ENCODE measurements at regions not wholly inside any gene's neighbourhood (a gene's known extent, or its start where the extent isn't known, plus 50 kb on each side); places are given as distances from the start of the nearest gene placed in this dataset.
"Not testable (repeated sequence)": the region's sequence is repeated elsewhere in the genome, so short reads cannot be mapped to it uniquely, and the experiment has no call there.

DNA sequence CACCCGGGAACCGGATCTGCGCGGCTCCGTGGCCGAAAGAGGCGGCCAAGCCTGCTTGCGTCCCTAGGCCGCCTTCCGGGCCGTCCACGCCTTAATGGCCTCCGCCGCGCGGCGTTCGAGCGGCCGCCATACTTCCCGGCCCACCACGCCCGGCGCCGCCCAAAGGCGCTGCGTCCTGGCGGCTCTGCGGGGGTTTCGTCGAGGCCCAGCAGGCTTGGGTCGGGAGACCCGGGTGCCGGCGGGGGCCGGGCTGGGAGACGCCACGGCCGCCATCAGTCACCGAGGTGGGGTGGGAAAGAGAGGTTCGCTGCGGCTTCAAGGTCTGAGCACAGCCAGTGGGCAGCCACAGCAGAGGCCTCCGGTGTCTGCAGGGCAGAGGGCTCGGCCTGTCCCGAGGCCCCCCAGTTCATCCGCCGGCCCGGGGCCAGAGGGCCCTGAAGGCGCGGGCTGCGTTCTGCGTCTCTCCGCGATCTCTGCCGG, 545.8 kb upstream of the CDH10 start:
- DNase-seq (ENCODE audit: low read depth): no peak

DNA sequence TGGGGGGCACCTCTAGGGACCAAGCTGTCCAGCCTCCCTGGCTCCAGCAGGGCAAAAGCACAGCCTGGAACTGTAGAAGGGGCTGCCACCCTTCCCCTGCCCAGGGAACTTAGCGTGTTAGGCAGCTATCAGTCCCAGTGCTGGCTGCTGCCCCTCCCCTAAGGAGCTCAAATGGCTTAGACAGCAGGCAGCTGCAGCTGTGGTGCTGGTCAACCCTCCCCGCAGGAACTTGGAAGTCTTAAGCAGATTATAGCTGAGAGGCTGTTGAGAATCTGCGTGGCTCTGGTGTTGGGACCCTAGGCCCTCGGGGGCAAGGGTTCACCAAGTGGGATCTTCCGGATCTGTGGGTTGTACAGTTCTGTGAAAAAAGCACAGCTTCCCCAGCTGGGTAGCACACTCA, 536.5 kb upstream of the CDH10 start:
- DNase-seq (ENCODE audit: low read depth): no peak

DNA sequence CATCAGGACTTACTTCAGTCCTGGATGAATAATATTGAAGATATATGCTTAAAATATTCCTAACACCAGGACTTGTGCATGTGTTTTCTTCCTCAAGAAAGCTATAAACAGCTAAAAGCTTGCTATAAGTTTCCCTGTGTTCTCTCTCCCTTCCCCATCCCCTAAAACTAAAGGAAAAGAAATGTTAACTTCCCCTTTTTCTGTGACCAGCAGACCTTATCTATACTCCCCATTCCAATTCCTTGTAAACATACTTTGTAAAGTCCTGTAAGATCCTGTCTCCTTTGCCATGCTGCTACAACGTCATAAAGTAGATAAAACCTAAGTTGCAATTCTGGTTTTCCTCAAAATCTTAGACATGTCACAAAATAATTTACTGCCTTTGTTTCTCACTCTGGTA, 517.8 kb upstream of the CDH10 start:
- DNase-seq (ENCODE audit: low read depth): not testable (repeated sequence)

DNA sequence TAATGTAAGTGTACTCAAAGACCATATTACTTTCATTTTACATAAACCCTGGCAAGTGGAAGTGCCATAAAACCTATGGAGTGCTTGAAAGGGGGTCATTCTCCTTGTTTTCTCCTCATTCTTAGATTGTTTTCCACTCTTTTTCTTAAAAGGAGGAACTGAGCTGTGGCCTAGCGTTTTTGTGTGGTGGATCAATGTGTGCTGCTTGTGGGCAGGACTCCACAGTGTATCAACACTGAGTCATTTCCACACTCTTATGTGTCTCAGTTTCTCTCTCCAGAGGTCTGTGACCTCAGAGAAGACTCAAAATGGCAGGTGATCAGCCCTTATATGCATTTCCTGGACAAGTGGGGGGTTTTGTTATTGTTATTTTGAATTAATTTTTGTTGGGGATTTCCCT, 516.1 kb upstream of the CDH10 start:
- peak; percentile 1 for DNase-seq (ENCODE audit: low read depth)

DNA sequence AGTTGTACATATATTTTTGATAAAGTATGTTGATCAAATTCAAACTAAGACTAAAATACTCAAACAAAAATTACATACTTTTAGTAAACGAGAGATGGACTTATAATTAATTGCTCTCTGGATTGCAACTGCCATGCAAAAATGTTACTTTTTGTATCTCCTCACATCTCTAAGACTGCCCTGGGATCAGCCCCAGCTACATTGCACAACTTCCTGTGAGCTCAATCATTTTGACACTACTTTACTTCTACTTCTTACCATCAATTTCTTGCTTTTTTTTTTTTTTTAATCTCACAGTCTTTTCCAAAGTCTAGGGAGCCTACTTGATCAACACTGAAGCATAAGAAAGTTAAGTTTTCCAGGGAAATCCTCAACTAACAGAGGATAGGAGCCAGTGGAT, 506.0 kb upstream of the CDH10 start:
- DNase-seq (ENCODE audit: low read depth): peak; percentile 3

DNA sequence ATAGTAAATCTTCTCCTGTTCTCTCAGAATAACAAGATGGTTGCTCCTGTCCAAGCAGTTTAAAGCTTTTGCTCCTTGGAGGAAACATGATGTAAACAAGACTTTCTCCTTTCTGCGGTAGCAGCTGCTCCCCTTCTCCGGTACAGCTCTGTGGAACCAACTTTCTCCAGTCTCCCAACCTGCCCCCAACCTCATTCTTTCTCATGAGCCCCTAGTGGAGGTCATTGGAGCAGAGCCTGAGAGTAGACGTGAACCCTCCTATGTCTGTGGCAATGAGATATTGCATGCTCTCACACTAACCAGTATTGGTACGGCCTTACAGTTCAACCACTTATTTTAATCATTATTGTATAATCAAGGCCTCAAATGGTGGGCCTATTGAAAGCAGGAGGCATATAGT, 483.8 kb upstream of the CDH10 start:
- no peak for DNase-seq (ENCODE audit: low read depth)

DNA sequence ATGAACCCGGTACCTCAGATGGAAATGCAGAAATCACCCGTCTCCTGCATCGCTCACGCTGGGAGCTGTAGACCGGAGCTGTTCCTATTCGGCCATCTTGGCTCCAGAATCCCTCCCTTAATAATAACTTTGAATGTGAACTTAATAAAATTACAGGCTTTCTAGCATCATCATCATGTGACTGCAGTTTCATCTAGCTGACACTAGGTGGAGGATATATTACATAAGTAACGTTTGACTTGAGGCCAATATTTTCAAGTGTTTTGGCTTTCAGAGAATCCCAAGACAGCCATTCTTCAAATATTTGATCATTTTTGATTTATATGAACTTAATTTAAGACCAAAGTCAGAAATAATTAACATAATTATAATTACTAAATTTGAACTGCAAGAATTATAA, 474.9 kb upstream of the CDH10 start:
- peak; percentile 13 for DNase-seq (ENCODE audit: low read depth)

DNA sequence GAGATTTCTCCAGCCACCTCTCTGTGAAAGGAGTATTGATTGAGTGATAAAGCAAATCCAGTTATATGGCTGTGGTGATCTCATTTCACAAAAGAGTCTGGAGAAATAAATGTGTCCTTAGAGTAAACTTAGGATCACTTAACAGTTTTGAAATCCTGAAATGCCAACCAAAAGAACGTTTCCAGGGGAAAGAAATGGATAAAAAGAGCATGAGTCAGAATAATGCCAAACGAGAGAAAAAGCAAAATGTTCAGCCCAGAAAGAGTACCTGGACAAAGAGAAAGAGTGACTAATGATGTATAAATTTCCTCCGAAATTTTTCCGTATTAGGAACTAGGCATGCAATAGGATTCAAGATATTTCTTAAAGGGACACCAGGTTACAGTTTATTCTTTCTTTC, 463.1 kb upstream of the CDH10 start:
- DNase-seq (ENCODE audit: low read depth): peak; percentile 67

DNA sequence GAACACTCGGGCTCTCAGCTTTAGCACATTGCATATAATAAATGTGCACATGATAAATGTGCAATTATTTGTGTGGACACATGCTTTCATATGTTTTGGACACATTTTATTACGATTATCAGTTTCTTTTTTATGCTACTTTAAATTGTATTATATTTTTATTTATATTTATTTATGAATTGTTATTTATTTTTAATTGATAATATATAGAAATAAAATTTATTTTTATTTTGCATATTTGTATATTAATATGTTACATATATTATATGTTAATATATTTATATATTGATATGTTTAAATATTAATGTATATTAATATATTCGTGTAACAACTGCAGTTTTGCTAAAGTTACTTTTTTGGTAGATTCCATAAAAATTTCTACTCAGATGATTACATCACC, 454.8 kb upstream of the CDH10 start:
- no peak for DNase-seq (ENCODE audit: low read depth)

DNA sequence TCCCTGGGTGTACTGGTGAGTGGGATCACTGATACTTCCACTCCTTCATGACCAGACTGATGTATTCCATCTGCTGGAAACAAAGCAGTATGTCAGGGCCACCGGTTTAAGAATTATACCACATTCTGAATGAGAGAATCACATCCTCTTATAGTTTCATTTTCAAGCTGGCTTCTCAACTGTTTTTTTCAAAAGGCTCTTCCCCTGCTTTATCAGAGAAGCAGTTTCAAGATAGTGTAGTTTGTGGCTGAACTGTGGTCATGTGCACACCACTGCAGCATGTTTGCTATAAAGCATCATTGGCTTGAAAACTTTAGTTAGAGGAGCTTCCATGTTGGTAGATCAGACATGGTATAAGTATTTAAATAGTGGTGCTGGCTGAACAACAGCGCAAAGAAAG, 450.5 kb upstream of the CDH10 start:
- DNase-seq (ENCODE audit: low read depth): peak; percentile 11

DNA sequence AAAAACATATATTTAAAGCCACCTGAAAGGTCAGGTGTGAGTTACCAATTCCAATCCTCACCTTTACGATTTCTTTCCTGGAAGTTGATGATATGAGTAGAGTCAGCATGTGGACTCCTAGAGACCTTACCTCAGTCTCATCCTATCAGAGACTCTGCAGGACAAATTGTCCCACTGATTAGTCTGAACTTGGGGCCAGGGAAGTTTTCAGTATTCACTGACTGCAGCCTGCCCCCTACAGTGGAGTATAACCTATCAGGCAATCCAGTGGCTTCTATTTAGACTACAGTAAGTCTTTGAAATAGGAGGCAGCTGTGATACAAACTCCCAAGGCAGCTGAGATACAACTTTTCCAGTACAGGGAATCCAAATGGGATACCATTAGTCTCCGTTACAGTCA, 449.4 kb upstream of the CDH10 start:
- no peak for DNase-seq (ENCODE audit: low read depth)

DNA sequence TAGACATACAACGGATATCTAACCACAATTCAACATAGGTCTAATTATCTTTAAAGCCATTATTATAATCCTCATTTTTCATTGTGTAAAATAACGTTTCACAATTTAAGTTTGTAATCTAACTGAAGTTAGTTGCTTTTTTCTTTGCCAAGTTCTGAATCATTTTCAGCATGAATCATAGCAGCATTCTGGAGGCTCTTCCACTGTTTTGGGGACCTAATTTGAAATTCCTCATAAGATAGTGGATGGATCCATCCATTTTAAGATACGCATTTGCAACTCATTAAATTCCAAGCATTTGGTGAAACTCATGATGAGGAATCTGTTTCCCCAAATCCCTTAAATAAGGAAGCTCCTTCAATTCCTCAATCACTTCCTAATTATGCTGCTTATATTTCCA, 447.1 kb upstream of the CDH10 start:
- peak; percentile 51 for DNase-seq (ENCODE audit: low read depth)

DNA sequence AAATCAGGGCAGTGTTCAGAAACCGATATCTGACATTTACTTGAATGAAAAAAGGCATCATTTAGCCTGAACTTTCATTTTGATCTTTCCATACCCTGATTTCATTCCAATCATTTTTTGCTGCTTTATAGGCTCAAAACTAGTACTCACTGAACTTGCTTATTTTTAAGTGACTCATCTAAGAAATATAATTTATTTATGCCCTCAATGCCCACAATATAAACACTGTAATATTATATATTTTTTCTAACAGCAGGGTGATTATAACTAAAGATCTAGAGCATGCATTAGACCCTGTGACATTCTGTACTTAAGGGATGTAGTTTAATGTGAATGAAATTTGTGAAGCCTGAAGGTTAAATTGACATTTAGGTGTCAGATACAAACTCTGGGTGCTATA, 446.1 kb upstream of the CDH10 start:
- peak; percentile 27 for DNase-seq (ENCODE audit: low read depth)

DNA sequence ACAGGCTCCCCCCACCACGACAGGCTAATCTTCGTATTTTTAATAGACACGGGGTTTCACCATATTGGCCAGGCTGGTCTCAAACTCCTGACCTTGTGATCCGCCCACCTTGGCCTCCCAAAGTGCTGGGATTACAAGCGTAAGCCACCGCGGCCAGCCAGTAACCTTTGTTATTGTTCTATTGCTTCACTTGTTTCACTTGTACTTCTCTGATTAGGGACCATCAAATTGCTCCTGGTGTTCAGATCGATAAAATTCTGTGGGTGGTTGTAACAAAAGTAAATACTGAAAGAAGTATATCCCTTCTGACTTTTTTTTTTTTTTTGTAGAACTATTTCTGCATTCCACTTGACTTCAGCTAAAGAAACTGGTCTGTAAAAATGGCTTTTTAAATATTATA, 445.5 kb upstream of the CDH10 start:
- DNase-seq (ENCODE audit: low read depth): no peak

DNA sequence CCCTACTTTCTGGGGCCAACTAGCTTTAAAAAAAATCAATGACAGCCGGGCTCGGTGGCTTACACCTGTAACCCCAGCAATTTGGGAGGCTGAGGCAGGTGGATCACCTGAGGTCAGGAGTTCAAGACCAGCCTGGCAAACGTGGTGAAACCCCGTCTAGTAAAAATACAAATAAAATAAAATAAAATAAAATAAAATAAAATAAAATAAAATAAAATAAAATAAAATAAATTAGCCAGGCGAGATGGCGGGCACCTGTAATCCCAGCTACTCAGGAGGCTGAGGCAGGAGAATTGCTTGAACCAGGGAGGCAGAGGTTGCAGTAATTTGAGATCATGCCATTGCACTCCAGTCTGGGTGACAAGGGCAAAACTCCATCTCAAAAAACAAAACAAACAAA, 443.9 kb upstream of the CDH10 start:
- not testable (repeated sequence) for DNase-seq (ENCODE audit: low read depth)

DNA sequence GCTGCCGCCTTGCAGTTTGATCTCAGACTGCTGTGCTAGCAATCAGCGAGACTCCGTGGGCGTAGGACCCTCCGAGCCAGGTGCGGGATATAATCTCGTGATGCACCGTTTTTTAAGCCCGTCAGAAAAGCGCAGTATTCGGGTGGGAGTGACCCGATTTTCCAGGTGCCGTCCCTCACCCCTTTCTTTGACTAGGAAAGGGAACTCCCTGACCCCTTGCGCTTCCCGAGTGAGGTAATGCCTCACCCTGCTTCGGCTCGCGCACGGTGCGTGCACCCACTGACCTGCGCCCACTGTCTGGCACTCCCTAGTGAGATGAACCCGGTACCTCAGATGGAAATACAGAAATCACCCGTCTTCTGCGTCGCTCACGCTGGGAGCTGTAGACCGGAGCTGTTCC, 438.5 kb upstream of the CDH10 start:
- not testable (repeated sequence) for DNase-seq (ENCODE audit: low read depth)

DNA sequence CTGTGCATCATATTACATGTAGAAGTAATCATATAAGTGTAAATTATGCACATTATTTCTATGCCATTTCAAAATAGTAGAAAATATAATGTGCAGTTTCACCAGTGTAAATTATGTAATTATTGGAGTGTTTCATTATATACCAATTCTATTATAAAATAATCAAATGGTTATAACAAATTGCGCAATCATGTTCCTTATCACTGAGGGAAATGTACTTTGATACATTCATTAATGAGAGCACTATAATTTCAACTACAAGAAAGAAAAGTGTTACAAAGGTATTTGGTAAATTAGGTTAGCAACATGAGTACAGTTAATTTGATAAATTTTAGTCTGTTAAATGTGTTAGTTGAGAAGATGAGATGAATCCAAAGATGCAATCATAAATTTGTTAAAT, 421.5 kb upstream of the CDH10 start:
- no peak for DNase-seq (ENCODE audit: low read depth)

DNA sequence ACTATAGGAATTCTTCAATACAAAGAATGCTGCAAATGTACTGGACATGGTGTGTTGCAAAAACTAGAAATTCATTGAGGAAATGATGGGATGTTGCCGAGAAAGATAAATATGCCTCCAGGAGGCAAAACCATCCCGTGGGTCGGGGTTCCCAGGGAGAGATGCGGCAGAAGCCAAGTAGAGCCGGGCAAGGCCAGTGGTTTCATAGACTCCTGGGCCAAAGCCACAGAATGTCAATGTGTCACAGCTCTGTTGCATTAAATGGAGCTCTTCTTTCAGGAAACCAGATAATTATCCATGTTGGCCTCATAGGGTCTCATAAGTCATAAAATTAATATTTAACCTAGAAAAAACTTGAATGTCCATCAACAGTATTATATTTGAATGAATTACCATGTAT, 419.5 kb upstream of the CDH10 start:
- DNase-seq (ENCODE audit: low read depth): peak; percentile 58

DNA sequence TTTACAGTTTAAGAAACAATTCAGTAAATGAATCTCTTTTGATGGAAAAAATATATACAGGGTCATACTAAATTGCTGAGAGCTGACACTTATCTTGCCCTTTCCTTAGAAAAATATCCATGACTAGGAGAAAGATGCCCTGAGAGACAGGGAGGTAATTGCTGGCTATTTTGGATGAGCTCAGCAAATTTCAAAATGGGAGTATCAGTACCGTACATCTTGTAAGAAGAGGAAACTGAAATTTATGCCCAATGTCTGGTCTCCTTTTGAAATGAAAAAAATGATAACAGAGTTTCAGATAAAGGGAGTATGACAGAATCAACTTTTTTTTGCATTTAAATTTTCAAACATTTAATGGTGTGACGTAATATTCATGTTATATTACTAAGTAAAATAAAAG, 415.8 kb upstream of the CDH10 start:
- no peak for DNase-seq (ENCODE audit: low read depth)

DNA sequence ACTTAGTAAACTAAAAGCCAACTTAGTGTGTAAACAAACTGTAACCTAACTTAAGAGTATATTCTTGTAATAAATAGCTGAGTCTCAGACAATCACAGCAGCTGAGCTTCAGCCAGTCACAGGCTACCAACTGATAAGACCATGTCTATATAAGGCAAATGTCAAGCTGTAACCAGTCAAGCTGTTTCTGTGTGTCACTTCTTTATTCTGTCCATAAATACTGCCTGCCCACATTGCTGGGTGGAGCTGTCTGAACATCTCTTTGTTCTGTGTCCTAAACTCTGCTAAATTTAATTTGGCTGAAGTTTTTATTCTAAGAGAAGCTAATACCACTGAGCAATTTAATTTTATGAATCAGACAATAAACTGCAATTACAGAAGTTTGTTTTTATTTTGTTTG, 412.1 kb upstream of the CDH10 start:
- DNase-seq (ENCODE audit: low read depth): peak; percentile 20

DNA sequence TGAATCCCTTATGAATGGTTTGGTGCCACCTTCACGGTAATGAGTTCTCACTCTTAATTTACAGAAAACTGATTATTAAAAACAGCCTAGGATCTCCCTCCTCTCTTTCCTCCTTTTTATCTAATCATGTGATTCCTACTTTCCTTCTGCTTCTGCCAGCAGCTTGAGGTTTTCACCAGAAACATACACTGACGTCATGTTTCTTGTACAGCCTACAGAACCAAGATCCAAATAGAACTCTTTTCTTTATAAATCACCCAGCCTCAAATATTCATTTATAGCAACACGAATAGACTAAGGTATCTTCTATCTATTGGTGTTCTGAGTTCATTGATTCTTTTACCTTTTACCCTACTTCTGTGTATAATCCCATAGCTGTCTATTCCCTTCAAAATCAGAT, 388.9 kb upstream of the CDH10 start:
- DNase-seq (ENCODE audit: low read depth): no peak

DNA sequence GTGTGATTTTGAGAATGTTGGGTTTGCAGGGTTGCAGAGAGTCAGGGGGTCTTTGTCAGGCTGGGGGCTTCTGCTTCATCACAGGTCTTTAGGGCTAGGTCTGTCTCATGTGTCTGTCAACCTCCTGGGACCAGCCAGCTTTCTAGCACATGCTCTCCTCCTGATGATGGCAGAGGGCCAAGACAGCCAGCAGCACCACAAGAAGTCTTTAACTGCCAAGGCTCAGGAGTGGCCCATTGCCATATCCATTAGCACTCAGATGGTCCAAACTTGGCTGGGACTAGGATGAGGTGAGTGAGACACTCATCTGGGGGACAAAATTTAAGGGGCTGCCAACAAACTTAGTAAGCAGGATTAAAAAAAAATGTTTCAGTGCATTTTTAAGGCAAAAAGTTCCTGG, 384.2 kb upstream of the CDH10 start:
- peak; percentile 37 for DNase-seq (ENCODE audit: low read depth)

DNA sequence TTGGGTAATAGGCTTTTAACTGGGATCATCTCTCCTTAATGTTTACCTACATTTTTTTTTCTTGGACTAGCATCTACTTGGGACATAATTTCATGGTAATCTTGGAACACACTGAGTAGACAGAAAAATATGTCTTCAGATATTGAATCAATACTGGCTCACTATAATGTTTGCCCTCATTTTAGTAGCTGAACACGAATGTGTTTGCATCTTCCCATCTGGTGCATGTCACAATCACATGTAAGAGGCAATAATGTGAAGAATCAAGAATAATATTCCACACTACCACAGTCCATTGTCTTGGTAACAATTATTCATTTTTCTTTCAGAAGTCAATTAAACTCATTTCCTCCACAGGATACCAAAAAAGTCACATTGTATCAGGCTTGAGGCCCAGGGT, 382.7 kb upstream of the CDH10 start:
- DNase-seq (ENCODE audit: low read depth): no peak

DNA sequence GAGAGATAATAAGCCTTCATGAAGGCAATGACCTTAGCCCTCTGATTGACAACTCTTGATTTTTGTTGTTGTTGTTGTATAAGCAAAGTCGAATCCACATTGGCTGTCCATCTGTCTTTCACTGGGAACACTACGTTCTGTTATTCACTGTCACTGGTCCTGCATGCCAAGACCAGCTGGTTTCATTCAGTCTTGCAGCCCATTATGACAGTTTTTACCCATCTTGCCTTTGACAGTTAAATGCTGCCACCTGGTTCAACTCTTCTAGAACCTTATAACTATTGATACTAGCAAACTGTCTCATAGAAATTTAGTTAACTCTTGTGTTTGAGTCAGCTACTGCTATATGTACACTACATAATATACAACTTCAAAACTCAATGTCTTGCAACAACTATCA, 382.3 kb upstream of the CDH10 start:
- DNase-seq (ENCODE audit: low read depth): no peak

DNA sequence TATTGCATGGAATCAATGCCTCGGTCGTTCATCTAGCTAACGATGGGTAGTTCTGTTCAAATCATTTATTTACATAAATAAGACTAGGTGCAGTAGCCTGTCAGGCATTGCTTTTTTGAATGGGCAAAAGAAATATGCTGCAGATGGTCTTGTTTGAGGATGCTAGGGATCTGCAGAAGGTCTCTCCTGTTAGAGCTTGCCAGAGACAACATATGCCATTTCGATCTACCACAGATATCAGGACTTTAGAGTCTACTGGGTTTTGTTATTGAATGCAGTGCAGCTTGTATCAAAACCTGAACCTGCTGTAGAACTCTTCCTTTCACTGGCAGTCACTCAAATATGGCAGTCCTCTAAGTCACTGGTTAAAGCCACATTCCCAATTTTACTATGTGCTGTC, 381.1 kb upstream of the CDH10 start:
- no peak for DNase-seq (ENCODE audit: low read depth)
